ENCODE measurements at regions not wholly inside any gene's neighbourhood (a gene's known extent, or its start where the extent isn't known, plus 50 kb on each side); places are given as distances from the start of the nearest gene placed in this dataset.

- Histone ChIP-seq H3K9me3 (ENCODE audit: low read length) (no peaks in the 10 kb centered on the region), H3K4me2 (ENCODE audit: low read length) (peak overlapping the region; percentile 83; the same call in 1 of the 2 replicates), H2AFZ (ENCODE audit: low read length) (no peak overlapping the region), H3K9me2 (replicated peaks; ENCODE audit: low read length) (no peaks in the 10 kb centered on the region), H3K4me1 (ENCODE audit: insufficient read depth, low read length) (peaks cover 68% of the 10 kb centered on the region), H3K27me3 (ENCODE audit: low read length) (no peaks in the 10 kb centered on the region), H3K36me3 (ENCODE audit: low read depth, low read length) (no peaks in the 10 kb centered on the region), H3K79me2 (ENCODE audit: low read length) (no peaks in the 10 kb centered on the region), H3K9ac (ENCODE audit: low read length) (peak overlapping the region; percentile 87; the same call in 1 of the 2 replicates), H3K27ac (ENCODE audit: low read length) (peak overlapping the region; percentile 100), H3K4me3 (ENCODE audit: low read length) (no peak overlapping the region), H3F3A (ENCODE audit: low read length, unreplicated experiment) (peaks cover 7% of the 10 kb centered on the region), H4K20me1 (ENCODE audit: low read length) (no peaks in the 10 kb centered on the region)
- ATAC-seq = no peak
- TF ChIP-seq EZH2phosphoT487 (IDR thresholded peaks at IDR 0.05; ENCODE audit: borderline replicate concordance, low read length) (no peak), EZH2 (IDR thresholded peaks at IDR 0.05; ENCODE audit: low read length, unreplicated experiment) (no peak)
- TF ChIP-seq, protein P1, sequence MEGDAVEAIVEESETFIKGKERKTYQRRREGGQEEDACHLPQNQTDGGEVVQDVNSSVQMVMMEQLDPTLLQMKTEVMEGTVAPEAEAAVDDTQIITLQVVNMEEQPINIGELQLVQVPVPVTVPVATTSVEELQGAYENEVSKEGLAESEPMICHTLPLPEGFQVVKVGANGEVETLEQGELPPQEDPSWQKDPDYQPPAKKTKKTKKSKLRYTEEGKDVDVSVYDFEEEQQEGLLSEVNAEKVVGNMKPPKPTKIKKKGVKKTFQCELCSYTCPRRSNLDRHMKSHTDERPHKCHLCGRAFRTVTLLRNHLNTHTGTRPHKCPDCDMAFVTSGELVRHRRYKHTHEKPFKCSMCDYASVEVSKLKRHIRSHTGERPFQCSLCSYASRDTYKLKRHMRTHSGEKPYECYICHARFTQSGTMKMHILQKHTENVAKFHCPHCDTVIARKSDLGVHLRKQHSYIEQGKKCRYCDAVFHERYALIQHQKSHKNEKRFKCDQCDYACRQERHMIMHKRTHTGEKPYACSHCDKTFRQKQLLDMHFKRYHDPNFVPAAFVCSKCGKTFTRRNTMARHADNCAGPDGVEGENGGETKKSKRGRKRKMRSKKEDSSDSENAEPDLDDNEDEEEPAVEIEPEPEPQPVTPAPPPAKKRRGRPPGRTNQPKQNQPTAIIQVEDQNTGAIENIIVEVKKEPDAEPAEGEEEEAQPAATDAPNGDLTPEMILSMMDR (conservative IDR thresholded peaks at IDR 0.05; ENCODE audit: low read depth, low read length) = no peak
- no peak for DNase-seq
- intact Hi-C loops (cut with micrococcal nuclease) = loop anchor here (10.0 kb wide), 1 partner anchor 288 kb away; no protein-coding TSS in a partner anchor
- POLR2A ChIA-PET (ENCODE audit: unreplicated experiment) = no interaction called here
- BruUV-seq (replicated peaks) = no TSS peak
- CTCF ChIA-PET = no interaction called here
Measured at GRCh38 chr13:106102786-106103185, 432.7 kb downstream of the EFNB2 start.

- no peak for ATAC-seq
- POLR2A ChIA-PET (ENCODE audit: unreplicated experiment) = no interaction called here
- H3K9me3 ChIP-seq (ENCODE audit: low read length) = no peaks in the 10 kb centered on the region
- H3K36me3 ChIP-seq (ENCODE audit: low read depth, low read length) = no peaks in the 10 kb centered on the region
- no TSS peak for BruUV-seq (replicated peaks)
- H3K4me2 ChIP-seq (ENCODE audit: low read length) = peak overlapping the region; percentile 57
- peak; percentile 20 for DNase-seq
- H3K4me3 ChIP-seq (ENCODE audit: low read length) = no peak overlapping the region
- H3F3A ChIP-seq (ENCODE audit: low read length, unreplicated experiment) = peaks cover 7% of the 10 kb centered on the region
- peak overlapping the region; percentile 100 for H3K27ac ChIP-seq (ENCODE audit: low read length)
- TF ChIP-seq, protein P1 (conservative IDR thresholded peaks at IDR 0.05; ENCODE audit: low read depth, low read length) = no peak
- TF ChIP-seq EZH2 (IDR thresholded peaks at IDR 0.05; ENCODE audit: low read length, unreplicated experiment) (no peak), EZH2phosphoT487 (IDR thresholded peaks at IDR 0.05; ENCODE audit: borderline replicate concordance, low read length) (no peak)
- H3K9ac ChIP-seq (ENCODE audit: low read length) = peak overlapping the region; percentile 64
- H2AFZ ChIP-seq (ENCODE audit: low read length) = peak overlapping the region; percentile 27; the same call in 1 of the 2 replicates
- H3K9me2 ChIP-seq (replicated peaks; ENCODE audit: low read length) = no peaks in the 10 kb centered on the region
- H3K27me3 ChIP-seq (ENCODE audit: low read length) = no peaks in the 10 kb centered on the region
- H4K20me1 ChIP-seq (ENCODE audit: low read length) = no peaks in the 10 kb centered on the region
- CTCF ChIA-PET = no interaction called here
- intact Hi-C loops (cut with micrococcal nuclease) = loop anchor here (10.0 kb wide), 1 partner anchor 286 kb away; no protein-coding TSS in a partner anchor
- H3K4me1 ChIP-seq (ENCODE audit: insufficient read depth, low read length) = peaks cover 80% of the 10 kb centered on the region
- H3K79me2 ChIP-seq (ENCODE audit: low read length) = no peaks in the 10 kb centered on the region
Measured at GRCh38 chr13:106101201-106101600, 434.3 kb downstream of the EFNB2 start.

- intact Hi-C loops (cut with micrococcal nuclease) = loop anchor here (10.0 kb wide), 1 partner anchor 286 kb away; no protein-coding TSS in a partner anchor
- Histone ChIP-seq H4K20me1 (ENCODE audit: low read length) (no peaks in the 10 kb centered on the region), H3F3A (ENCODE audit: low read length, unreplicated experiment) (peaks cover 7% of the 10 kb centered on the region), H2AFZ (ENCODE audit: low read length) (peak overlapping the region; percentile 27; the same call in 1 of the 2 replicates), H3K27me3 (ENCODE audit: low read length) (no peaks in the 10 kb centered on the region), H3K4me2 (ENCODE audit: low read length) (peak overlapping the region; percentile 57), H3K9me2 (replicated peaks; ENCODE audit: low read length) (no peaks in the 10 kb centered on the region), H3K4me1 (ENCODE audit: insufficient read depth, low read length) (peaks cover 85% of the 10 kb centered on the region), H3K27ac (ENCODE audit: low read length) (peak overlapping the region; percentile 100), H3K36me3 (ENCODE audit: low read depth, low read length) (no peaks in the 10 kb centered on the region), H3K9ac (ENCODE audit: low read length) (peak overlapping the region; percentile 64), H3K79me2 (ENCODE audit: low read length) (no peaks in the 10 kb centered on the region), H3K9me3 (ENCODE audit: low read length) (no peaks in the 10 kb centered on the region), H3K4me3 (ENCODE audit: low read length) (no peak overlapping the region)
- ATAC-seq (peak; percentile 34), DNase-seq (peak; percentile 72)
- no TSS peak for BruUV-seq (replicated peaks)
- ChIA-PET CTCF (no interaction called here), POLR2A (ENCODE audit: unreplicated experiment) (interaction anchor here (0.6 kb wide), 1 partner anchor 754 kb away, joined by 3 read pairs; no protein-coding TSS in a partner anchor)
- TF ChIP-seq EZH2 (IDR thresholded peaks at IDR 0.05; ENCODE audit: low read length, unreplicated experiment) (no peak), EZH2phosphoT487 (IDR thresholded peaks at IDR 0.05; ENCODE audit: borderline replicate concordance, low read length) (no peak)
- TF ChIP-seq, protein P1 (conservative IDR thresholded peaks at IDR 0.05; ENCODE audit: low read depth, low read length) = no peak
Measured at GRCh38 chr13:106100171-106100919, 435.1 kb downstream of the EFNB2 start.
